IMR-90 (cell line): ENCODE measurements at regions not wholly inside any gene's neighbourhood (a gene's known extent, or its start where the extent isn't known, plus 50 kb on each side); places are given as distances from the start of the nearest gene placed in this dataset.

Source experiments
- ATAC-seq: fragments of 200-7000 bp; cut with Tn5 transposase; 2 replicates; pipeline ENCODE4 v1.9.1; 2020; ENCODE audit warnings: low read depth, mild to moderate bottlenecking, moderate library complexity
- BruUV-seq: library from RNA; stranded (reverse); fragments of 400-500 nt; replicated peaks from 2 replicates; lab custom pipeline; 2021; lab: Mats Ljungman, UMichigan
- CTCF ChIA-PET: fragments of 300-600 bp; formaldehyde crosslinking; extraction: SDS; loops from one replicate; lab custom pipeline; 2021; ENCODE audit warnings: antibody characterized with exemption; lab: Yijun Ruan, JAX
- POLR2A ChIA-PET: fragments of 300-600 bp; sonication (Branson Sonifier 250); formaldehyde crosslinking; loops from one replicate; lab custom pipeline; 2022; ENCODE audit warnings: antibody characterized with exemption; ENCODE audit not compliant: unreplicated experiment; lab: Charles Lee
- DNase-seq: peaks from one replicate; pipeline ENCODE4 v3.0.0; 2013
- H2AFZ ChIP-seq: replicated peaks from 2 replicates; pipeline ENCODE3; 2013; ENCODE audit warnings: low read length, mild to moderate bottlenecking; ENCODE audit not compliant: poor library complexity
- H2AK5ac ChIP-seq: 2 replicates; pipeline ENCODE4 v1.6.1; 2013; ENCODE audit warnings: low read depth, low read length, inconsistent platforms
- H2AK9ac ChIP-seq: replicated peaks from 2 replicates; pipeline ENCODE3; 2013; ENCODE audit warnings: mild to moderate bottlenecking, low read depth, low read length, moderate library complexity; ENCODE audit not compliant: poor library complexity
- H2BK120ac ChIP-seq: 2 replicates; pipeline ENCODE4 v1.6.1; 2013; ENCODE audit warnings: low read depth, low read length, inconsistent platforms
- H2BK15ac ChIP-seq: 3 replicates; pipeline ENCODE4 v1.6.1; 2013; ENCODE audit warnings: low read depth, low read length, inconsistent platforms
- H2BK20ac ChIP-seq: 2 replicates; pipeline ENCODE4 v1.6.1; 2013; ENCODE audit warnings: low read depth, mild to moderate bottlenecking, inconsistent platforms, low read length, moderate library complexity
- H2BK5ac ChIP-seq: 2 replicates; pipeline ENCODE4 v1.6.1; 2013; ENCODE audit warnings: mild to moderate bottlenecking, low read depth, low read length, inconsistent platforms; ENCODE audit not compliant: poor library complexity, severe bottlenecking
- H3K14ac ChIP-seq: replicated peaks from 2 replicates; pipeline ENCODE4 v1.6.1; 2013; ENCODE audit warnings: low read depth, low read length, inconsistent platforms
- H3K18ac ChIP-seq: 2 replicates; pipeline ENCODE4 v1.6.1; 2013; ENCODE audit warnings: low read depth, low read length, control low read depth
- H3K23ac ChIP-seq: 2 replicates; pipeline ENCODE4 v1.6.1; 2013; ENCODE audit warnings: low read depth, low read length, inconsistent platforms
- H3K27ac ChIP-seq: 2 replicates; pipeline ENCODE4 v1.5.1; 2013; ENCODE audit warnings: mild to moderate bottlenecking, control low read depth, low read length; ENCODE audit not compliant: insufficient read depth
- H3K27me3 ChIP-seq: 2 replicates; pipeline ENCODE4 v1.6.1; 2013; ENCODE audit warnings: low read length; ENCODE audit not compliant: control insufficient read depth, insufficient read depth
- H3K36me3 ChIP-seq: 2 replicates; pipeline ENCODE4 v1.6.1; 2013; ENCODE audit warnings: low read length, mixed read lengths; ENCODE audit not compliant: control insufficient read depth, insufficient read depth
- H3K4ac ChIP-seq: 2 replicates; pipeline ENCODE4 v1.6.1; 2013; ENCODE audit warnings: low read depth, low read length, inconsistent platforms
- H3K4me1 ChIP-seq: 2 replicates; pipeline ENCODE4 v1.6.1; 2013; ENCODE audit warnings: low read length, mixed read lengths; ENCODE audit not compliant: control insufficient read depth, insufficient read depth
- H3K4me2 ChIP-seq: 2 replicates; pipeline ENCODE4 v1.6.1; 2013; ENCODE audit warnings: low read depth, mild to moderate bottlenecking, control low read depth, low read length, moderate library complexity
- H3K4me3 ChIP-seq: 2 replicates; pipeline ENCODE4 v1.5.1; 2013; ENCODE audit warnings: low read depth, mild to moderate bottlenecking, control low read depth, low read length, moderate library complexity; ENCODE audit not compliant: insufficient read depth
- H3K56ac ChIP-seq: 2 replicates; pipeline ENCODE4 v1.6.1; 2013; ENCODE audit warnings: low read length, inconsistent platforms; ENCODE audit not compliant: insufficient read depth; ENCODE audit errors: extremely low read depth
- H3K79me1 ChIP-seq, 2 experiments: 2 replicates each; pipeline ENCODE4 v1.6.1; 2013; ENCODE audit warnings: low read length in 2 of 2, inconsistent platforms in 1 of 2, low read depth in 1 of 2
- H3K9ac ChIP-seq: 2 replicates; pipeline ENCODE4 v1.6.1; 2013; ENCODE audit warnings: low read depth, low read length, control low read depth
- H3K9me1 ChIP-seq: 2 replicates; pipeline ENCODE4 v1.6.1; 2013; ENCODE audit warnings: low read length, inconsistent platforms; ENCODE audit not compliant: insufficient read depth
- H3K9me3 ChIP-seq: 2 replicates; pipeline ENCODE4 v1.6.1; 2013; ENCODE audit warnings: low read length; ENCODE audit not compliant: control insufficient read depth, insufficient read depth
- H4K20me1 ChIP-seq: 2 replicates; pipeline ENCODE4 v1.6.1; 2013; ENCODE audit warnings: low read length, inconsistent platforms; ENCODE audit not compliant: insufficient read depth
- H4K5ac ChIP-seq: 2 replicates; pipeline ENCODE4 v1.6.1; 2013; ENCODE audit warnings: mild to moderate bottlenecking, low read depth, low read length, control low read depth
- H4K8ac ChIP-seq, 2 experiments: 2 replicates each; pipeline ENCODE4 v1.6.1; 2013; ENCODE audit warnings: low read depth in 2 of 2, low read length in 2 of 2, control low read depth in 1 of 2, inconsistent platforms in 1 of 2
- H4K91ac ChIP-seq: 2 replicates; pipeline ENCODE4 v1.6.1; 2013; ENCODE audit warnings: low read depth, low read length, inconsistent platforms; ENCODE audit not compliant: insufficient read depth
- CTCF ChIP-seq: conservative IDR thresholded peaks from 2 replicates; pipeline ENCODE4 v1.5.1; 2012; ENCODE audit warnings: mild to moderate bottlenecking, low read depth, low read length, improper control_type of control experiment
- NFE2L2 ChIP-seq: fragments of 150-350 bp; IDR thresholded peaks from 2 replicates; pipeline ENCODE4 v1.6.1; 2016; ENCODE audit warnings: low read depth, mild to moderate bottlenecking, low read length
- POLR2A ChIP-seq: IDR thresholded peaks from 2 replicates; pipeline ENCODE4 v1.6.1; 2012; ENCODE audit warnings: mild to moderate bottlenecking, low read depth, low read length
- WGBS, 2 experiments: methylation state at CpG; one replicate each; pipeline versions ENCODE4 v1.1.5 to v1.1.7; 2013; ENCODE audit warnings: missing lambda C conversion rate in 2 of 2; ENCODE audit not compliant: insufficient read length in 1 of 2; ENCODE audit errors: extremely low coverage in 2 of 2; 5-methylcytosine and 5-hydroxymethylcytosine counted together
- dilution Hi-C: fragments of 300-500 bp; cut with HindIII; formaldehyde crosslinking; loops from one replicate; pipeline ENCODE4 v1.14.3; 2018; ENCODE audit warnings: low sequenced_read_pairs; ENCODE audit not compliant: unreplicated experiment
- in situ Hi-C: fragments of 300-500 bp; cut with MboI; formaldehyde crosslinking; loops from 3 replicates; pipeline ENCODE4 v1.14.3; 2019; ENCODE audit warnings: low sequenced_read_pairs, inconsistent platforms, mixed read lengths
- intact Hi-C: fragments of 100-400 bp; cut with micrococcal nuclease; formaldehyde crosslinking; loops from 2 replicates; pipeline ENCODE4 v1.10.0; 2022

- H3K9ac ChIP-seq: no peak overlapping the region
- dilution Hi-C loops (no loop called here), intact Hi-C loops (no loop called here), in situ Hi-C loops (no loop called here)
- WGBS, 2 experiments: no CpG with 5 or more reads among the region's 4 CpGs
- BruUV-seq: no TSS peak
- H2BK120ac ChIP-seq: no peak overlapping the region
- H3K56ac ChIP-seq: no peak overlapping the region
- no peaks in the 10 kb centered on the region for H3K4me1 ChIP-seq
- H3K4me2 ChIP-seq: no peak overlapping the region
- TF ChIP-seq NFE2L2: no peak
- no peak for TF ChIP-seq POLR2A
- no peak for TF ChIP-seq CTCF
- H3K27me3 ChIP-seq: no peaks in the 10 kb centered on the region
- ChIA-PET CTCF (no interaction called here), POLR2A (no interaction called here)
- H3K4me3 ChIP-seq: no peak overlapping the region
- H3K9me3 ChIP-seq: no peaks in the 10 kb centered on the region
- DNase-seq: no peak
- no peak overlapping the region for H3K27ac ChIP-seq
- no peak overlapping the region for H2BK20ac ChIP-seq
- H2BK15ac ChIP-seq: no peak overlapping the region
- no peak overlapping the region for H3K18ac ChIP-seq
- H4K20me1 ChIP-seq: no peaks in the 10 kb centered on the region
- H3K9me1 ChIP-seq: no peaks in the 10 kb centered on the region
- no peak overlapping the region for H4K8ac ChIP-seq
- no peak overlapping the region for H3K14ac ChIP-seq
- no peak overlapping the region for H4K5ac ChIP-seq
- H2BK5ac ChIP-seq: no peak overlapping the region
- H3K4ac ChIP-seq: no peak overlapping the region
- no peak overlapping the region for H2AK5ac ChIP-seq
- no peak overlapping the region for H2AK9ac ChIP-seq
- ATAC-seq: no peak
- no peak overlapping the region for H4K91ac ChIP-seq
- H3K36me3 ChIP-seq: no peaks in the 10 kb centered on the region
- no peaks in the 10 kb centered on the region for H3K79me1 ChIP-seq
- no peak overlapping the region for H2AFZ ChIP-seq
- H3K23ac ChIP-seq: no peak overlapping the region
These were observed 661.8 kb upstream of the MBL2 start for GRCh38 chr10:53434413-53434812.
